HG02571 (cell line): ENCODE measurements at regions not wholly inside any gene's neighbourhood (a gene's known extent, or its start where the extent isn't known, plus 50 kb on each side); places are given as distances from the start of the nearest gene placed in this dataset.
"Not testable (repeated sequence)": the region's sequence is repeated elsewhere in the genome, so short reads cannot be mapped to it uniquely, and the experiment has no call there.

Experiments
- ATAC-seq: cut with Tn5 transposase; IDR thresholded peaks from one replicate; pipeline ENCODE4 v1.9.1; 2021; ENCODE audit warnings: mild to moderate bottlenecking, moderate library complexity; ENCODE audit not compliant: unreplicated experiment

GRCh38 chr12:84502907-84503787 lies 409.5 kb downstream of the SLC6A15 start:
- peak; percentile 73 for ATAC-seq

GRCh38 chr12:84502180-84502860 lies 410.3 kb downstream of the SLC6A15 start:
- no peak for ATAC-seq

DNA sequence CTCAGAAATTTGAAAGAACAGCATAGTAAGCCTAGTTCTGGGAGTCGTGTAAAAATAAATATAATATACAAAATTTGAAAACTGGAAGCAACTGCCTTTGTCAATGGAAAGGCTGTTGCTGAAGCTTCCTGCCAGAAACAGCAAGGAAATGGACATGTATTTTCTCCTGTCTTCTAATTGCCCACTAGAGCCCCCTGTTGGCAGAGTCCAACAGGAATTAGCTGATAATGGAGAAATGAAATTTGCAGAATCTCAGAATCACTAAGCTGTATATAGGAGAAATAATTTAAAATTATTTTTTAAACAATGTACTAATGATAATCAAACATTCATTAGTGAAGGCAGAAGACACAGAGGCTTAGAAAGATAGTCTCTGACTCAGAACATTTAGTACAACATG lies 414.8 kb downstream of the SLC6A15 start:
- no peak for ATAC-seq

- ATAC-seq = no peak
These were observed 416.9 kb downstream of the SLC6A15 start for GRCh38 chr12:84495711-84496110.

DNA sequence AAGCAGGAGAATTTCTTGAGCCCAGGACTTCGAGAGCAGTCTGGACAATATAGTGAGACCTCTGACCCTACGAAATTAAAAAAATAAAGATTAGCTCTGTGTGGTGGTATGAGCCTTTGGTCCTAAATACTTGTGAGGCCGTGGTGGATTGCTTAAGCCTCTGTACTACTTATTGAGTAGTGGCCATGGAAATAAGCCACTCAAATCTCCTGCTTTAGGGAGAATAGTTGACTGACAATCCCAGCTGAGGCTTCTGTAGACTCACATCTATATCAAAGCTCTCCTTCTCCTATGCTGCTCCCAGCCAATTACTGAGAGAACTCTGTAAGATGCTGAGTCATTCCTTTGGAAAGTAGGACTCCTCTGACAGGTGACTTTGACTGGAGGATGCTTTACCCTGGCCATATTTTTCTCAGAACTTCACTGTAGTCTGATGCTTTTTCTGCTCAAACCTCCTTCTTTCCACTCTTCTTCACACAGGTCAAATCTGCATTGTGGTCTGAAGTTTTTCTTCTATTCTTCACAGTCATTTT lies 420.2 kb downstream of the SLC6A15 start:
- no peak for ATAC-seq

DNA sequence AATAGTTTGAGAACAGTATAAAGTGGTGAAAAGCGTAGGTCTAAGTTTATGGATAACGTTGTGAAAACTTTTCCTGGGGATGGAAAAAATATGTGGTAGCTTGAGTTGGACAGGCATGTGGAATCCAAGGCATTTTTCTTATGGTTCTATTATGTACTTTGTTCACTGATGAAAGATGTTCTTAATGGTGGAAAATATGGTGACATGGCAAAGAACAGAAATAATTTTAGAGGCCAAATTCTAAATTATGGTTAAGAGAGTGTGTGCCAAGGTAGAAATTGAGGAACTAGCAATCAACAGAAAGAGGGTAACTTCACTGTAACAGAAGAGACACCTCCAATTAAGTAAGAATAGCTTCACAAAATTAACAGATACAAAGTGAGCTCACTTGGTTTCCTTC lies 427.8 kb downstream of the SLC6A15 start:
- no peak for ATAC-seq

DNA sequence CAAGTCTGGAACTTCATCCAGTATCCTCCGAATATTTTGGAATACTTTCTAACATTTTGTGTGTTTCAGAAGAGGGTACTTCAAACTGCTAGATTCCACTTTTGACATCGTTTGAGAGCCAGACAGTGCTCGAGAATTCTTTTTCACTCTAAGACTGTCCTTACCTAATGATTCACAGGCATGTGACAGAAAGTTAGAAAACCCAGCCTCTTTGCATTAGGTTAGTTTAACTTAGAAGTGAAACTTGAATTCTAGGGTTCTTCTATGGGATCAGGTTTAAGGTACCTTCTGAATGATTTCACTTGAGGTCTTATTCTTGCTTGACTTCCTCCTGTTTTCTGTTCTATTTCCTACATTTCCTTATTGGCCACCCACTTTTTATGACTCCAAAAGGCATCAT lies 431.8 kb downstream of the SLC6A15 start:
- no peak for ATAC-seq

- no peak for ATAC-seq
These were observed 442.2 kb downstream of the SLC6A15 start for GRCh38 chr12:84470361-84470760.

GRCh38 chr12:84464616-84465015 lies 448.0 kb downstream of the SLC6A15 start:
- ATAC-seq = no peak

- ATAC-seq = no peak
These were observed 448.7 kb downstream of the SLC6A15 start for GRCh38 chr12:84463741-84464495.

- ATAC-seq = no peak
These were observed 457.0 kb downstream of the SLC6A15 start for GRCh38 chr12:84455598-84455997.

DNA sequence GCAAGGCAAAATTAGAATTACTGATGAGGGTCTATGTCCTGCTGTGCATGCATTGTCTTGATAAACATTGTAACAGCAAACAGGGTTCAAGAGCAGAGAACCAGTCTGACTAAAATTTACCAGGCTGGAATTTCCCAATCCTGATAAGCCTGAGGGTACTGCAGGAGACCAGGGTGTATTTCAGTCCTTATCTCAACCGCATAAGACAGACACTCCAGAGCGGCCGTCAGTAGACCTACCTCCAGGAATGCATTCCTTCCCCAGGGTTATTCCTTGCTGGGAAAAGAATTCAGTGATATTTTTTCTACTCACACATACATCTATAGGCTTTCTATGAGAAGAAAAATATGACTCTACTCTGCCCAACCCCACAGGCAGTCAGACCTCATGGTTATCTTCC lies 466.1 kb downstream of the SLC6A15 start:
- ATAC-seq = not testable (repeated sequence)

- ATAC-seq = no peak
These were observed 476.5 kb downstream of the SLC6A15 start for GRCh38 chr12:84436134-84436533.

GRCh38 chr12:84435682-84436081 lies 476.9 kb downstream of the SLC6A15 start:
- no peak for ATAC-seq

DNA sequence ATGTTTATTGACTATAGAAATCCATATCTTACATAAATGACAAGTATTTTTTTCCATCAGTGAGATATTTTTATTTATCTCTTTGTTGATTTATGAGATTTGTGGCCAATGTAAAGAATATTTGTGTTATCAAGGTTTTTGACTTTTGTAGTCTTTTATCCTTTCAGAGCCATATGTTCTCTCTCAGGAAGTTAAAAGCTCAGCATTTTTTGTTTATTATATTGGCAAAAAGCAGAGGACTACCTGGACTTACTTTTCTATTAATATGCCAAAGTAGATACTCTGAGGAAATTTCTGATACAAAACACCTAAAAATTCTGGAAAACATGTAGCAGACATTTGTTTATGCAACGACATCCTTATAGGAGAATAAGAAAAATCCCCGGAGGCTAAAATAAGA lies 490.3 kb downstream of the SLC6A15 start:
- no peak for ATAC-seq

DNA sequence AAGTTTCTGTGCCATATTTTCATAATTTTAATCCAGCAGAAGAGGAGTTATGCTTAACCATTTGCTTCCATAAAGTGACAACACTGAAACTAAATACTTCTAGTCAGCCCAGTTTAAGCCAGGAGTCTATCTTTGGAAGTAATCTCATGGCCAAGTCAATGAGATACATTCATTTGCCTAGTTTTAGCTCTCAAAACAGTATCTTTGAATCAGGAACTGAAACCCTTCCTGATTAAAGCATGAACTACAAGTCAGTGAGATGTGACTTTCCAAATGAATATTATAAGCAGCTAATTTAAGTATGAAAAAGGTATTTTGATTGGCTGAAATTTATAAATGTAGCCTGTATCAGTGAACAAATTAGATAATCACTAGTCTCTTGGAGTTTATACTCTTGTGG lies 491.5 kb downstream of the SLC6A15 start:
- no peak for ATAC-seq

GRCh38 chr12:84416626-84417025 lies 496.0 kb downstream of the SLC6A15 start:
- ATAC-seq = no peak

GRCh38 chr12:84415946-84416345 lies 496.7 kb downstream of the SLC6A15 start:
- ATAC-seq = no peak

- no peak for ATAC-seq
These were observed 498.9 kb downstream of the SLC6A15 start for GRCh38 chr12:84413656-84414055.

- ATAC-seq = no peak
These were observed 500.4 kb downstream of the SLC6A15 start for GRCh38 chr12:84412226-84412625.

DNA sequence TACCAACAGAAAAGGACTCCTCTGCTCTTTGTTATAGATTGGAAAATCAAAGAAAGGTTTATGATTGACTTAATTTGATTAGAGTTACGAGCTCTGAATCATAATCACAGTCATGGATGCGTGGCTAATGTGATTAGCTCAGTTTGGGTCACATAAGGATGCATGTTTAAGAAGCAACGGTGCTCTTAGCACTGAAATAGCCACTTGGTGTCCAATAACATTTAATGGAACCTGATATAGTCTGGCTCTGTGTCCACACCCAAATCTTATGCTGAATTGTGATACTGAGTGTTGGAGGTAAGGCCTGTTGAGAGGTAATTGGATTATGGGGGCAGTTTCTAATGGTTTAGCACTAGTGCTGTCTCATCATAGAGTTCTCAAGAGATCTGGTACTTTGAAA lies 501.6 kb downstream of the SLC6A15 start:
- no peak for ATAC-seq
